HCT116 (cell line): ENCODE measurements at regions not wholly inside any gene's neighbourhood (a gene's known extent, or its start where the extent isn't known, plus 50 kb on each side); places are given as distances from the start of the nearest gene placed in this dataset.

Experiments used
- ATAC-seq: fragments of 200-7000 bp; cut with Tn5 transposase; 2 replicates; pipeline ENCODE4 v1.9.1; 2020; ENCODE audit warnings: mild to moderate bottlenecking, moderate library complexity
- BruUV-seq: library from RNA; stranded (reverse); fragments of 400-500 nt; replicated peaks from 2 replicates; lab custom pipeline; 2021; lab: Mats Ljungman, UMichigan
- CTCF ChIA-PET: fragments of 300-600 bp; sonication (Branson Sonifier 250); formaldehyde crosslinking; loops from one replicate; lab custom pipeline; 2021; ENCODE audit warnings: antibody characterized with exemption; lab: Charles Lee
- POLR2A ChIA-PET: fragments of 300-600, 350-600 bp; sonication (Branson Sonifier 250); formaldehyde crosslinking; loops from one replicate; lab custom pipeline; 2021; ENCODE audit warnings: antibody characterized with exemption; lab: Charles Lee
- RAD21 ChIA-PET, 2 experiments: fragments of 300-600 bp; sonication (Branson Sonifier 250); formaldehyde crosslinking; loops; one replicate each; lab custom pipeline; 2023; ENCODE audit warnings: low total read pairs in 2 of 2; ENCODE audit not compliant: uncharacterized antibody in 2 of 2, unreplicated experiment in 2 of 2, low non-redundant PET in 1 of 2; lab: Charles Lee
- DNase-seq: peaks from one replicate; pipeline ENCODE4 v3.0.0-alpha.2; 2010; ENCODE audit warnings: low read depth, low spot score
- H2AFZ ChIP-seq: fragments of 200-600 bp; shearing (Covaris generic), sonication (generic); 2 replicates; pipeline ENCODE4 v1.6.1; 2017; ENCODE audit warnings: low read depth, mixed run types, mixed read lengths, antibody characterized with exemption, low read length; ENCODE audit not compliant: poor library complexity, severe bottlenecking
- H3K27ac ChIP-seq: 2 replicates; pipeline ENCODE4 v1.5.1; 2012; ENCODE audit warnings: low read depth, low read length
- H3K27me3 ChIP-seq: fragments of 200-600 bp; sonication (generic); 2 replicates; pipeline ENCODE4 v1.6.1; 2016; ENCODE audit warnings: mixed run types, low read length, mixed read lengths; ENCODE audit not compliant: insufficient read depth
- H3K36me3 ChIP-seq, 2 experiments: fragments of 200-500 bp in 1 of 2; fragments of 200-600 bp in 1 of 2; sonication (Bioruptor generic) in 1 of 2; sonication (generic) in 1 of 2; 2 replicates each; pipeline versions ENCODE4 v1.5.1 to v1.6.1; 2014 to 2016; ENCODE audit warnings: low read length in 2 of 2, inconsistent platforms in 1 of 2, mixed read lengths in 1 of 2, mixed run types in 1 of 2; ENCODE audit not compliant: insufficient read depth in 2 of 2, control insufficient read depth in 1 of 2
- H3K4me1 ChIP-seq, 2 experiments: fragments of 200-600 bp in 1 of 2; sonication (generic) in 1 of 2; 2 replicates each; pipeline versions ENCODE4 v1.5.1 to v1.6.1; 2012 to 2017; ENCODE audit warnings: low read length in 2 of 2, inconsistent platforms in 1 of 2, mild to moderate bottlenecking in 1 of 2, mixed read lengths in 1 of 2, mixed run types in 1 of 2, moderate library complexity in 1 of 2; ENCODE audit not compliant: insufficient read depth in 2 of 2, control insufficient read depth in 1 of 2
- H3K4me2 ChIP-seq: fragments of 200-600 bp; sonication (generic); 2 replicates; pipeline ENCODE4 v1.6.1; 2017; ENCODE audit warnings: mixed run types, low read length, mixed read lengths
- H3K4me3 ChIP-seq, 2 experiments: fragments of 200-600 bp in 1 of 2; sonication (generic) in 1 of 2; replicated peaks in 1 of 2; 2 replicates each; pipeline ENCODE4 v1.5.1; 2011 to 2016; ENCODE audit warnings: low read length in 2 of 2, control low read depth in 1 of 2, low read depth in 1 of 2, mild to moderate bottlenecking in 1 of 2, mixed read lengths in 1 of 2, mixed run types in 1 of 2
- H3K79me2 ChIP-seq: fragments of 200-600 bp; sonication (generic); 2 replicates; pipeline ENCODE4 v1.6.1; 2017; ENCODE audit warnings: mild to moderate bottlenecking, mixed run types, low read length, moderate library complexity, mixed read lengths; ENCODE audit not compliant: insufficient read depth
- H3K9ac ChIP-seq: fragments of 200-600 bp; sonication (generic); 2 replicates; pipeline ENCODE4 v1.6.1; 2016; ENCODE audit warnings: low read length, mixed read lengths
- H3K9me2 ChIP-seq: fragments of 200-600 bp; sonication (generic), shearing (Covaris generic); 2 replicates; pipeline ENCODE4 v1.6.1; 2017; ENCODE audit warnings: mixed run types, mild to moderate bottlenecking, moderate library complexity; ENCODE audit not compliant: insufficient read depth
- H3K9me3 ChIP-seq, 2 experiments: fragments of 200-500 bp in 1 of 2; fragments of 200-600 bp in 1 of 2; sonication (Bioruptor generic) in 1 of 2; sonication (generic) in 1 of 2; 2 replicates each; pipeline ENCODE4 v1.6.1; 2014 to 2017; ENCODE audit warnings: low read length in 2 of 2, mixed read lengths in 2 of 2, inconsistent platforms in 1 of 2, low read depth in 1 of 2, mild to moderate bottlenecking in 1 of 2, mixed run types in 1 of 2, moderate library complexity in 1 of 2; ENCODE audit not compliant: control insufficient read depth in 1 of 2, insufficient read depth in 1 of 2
- H4K20me1 ChIP-seq: fragments of 200-600 bp; sonication (generic), shearing (Covaris generic); 2 replicates; pipeline ENCODE4 v1.6.1; 2017; ENCODE audit warnings: mixed run types, mild to moderate bottlenecking, moderate library complexity; ENCODE audit not compliant: insufficient read depth
- CBX3 ChIP-seq: IDR thresholded peaks from 2 replicates; pipeline ENCODE4 v1.6.1; 2012; ENCODE audit warnings: low read depth
- EZH2phosphoT487 ChIP-seq: fragments of 200-600 bp; IDR thresholded peaks from 2 replicates; pipeline ENCODE4 v1.6.1; 2018; ENCODE audit warnings: antibody characterized with exemption, borderline replicate concordance
- JUND ChIP-seq: IDR thresholded peaks from 2 replicates; pipeline ENCODE4 v1.6.1; 2012
- SP1 ChIP-seq: IDR thresholded peaks from 2 replicates; pipeline ENCODE4 v1.6.1; 2012; ENCODE audit warnings: low read depth
- TCF7L2 ChIP-seq: IDR thresholded peaks from 2 replicates; pipeline ENCODE4 v1.7.0; 2011; ENCODE audit warnings: borderline replicate concordance, inconsistent platforms; ENCODE audit not compliant: insufficient read depth, insufficient read length; ENCODE audit errors: extremely low read depth
- intact Hi-C: fragments of 100-400 bp; cut with micrococcal nuclease; formaldehyde crosslinking; loops from 2 replicates; pipeline ENCODE4 v1.10.0; 2022

- TF ChIP-seq CBX3, result no peak
- TF ChIP-seq, all 23 proteins: peak for 0
These were observed 118.2 kb upstream of the IL15 start (continued) for GRCh38 chr4:141518222-141518621.

DNA sequence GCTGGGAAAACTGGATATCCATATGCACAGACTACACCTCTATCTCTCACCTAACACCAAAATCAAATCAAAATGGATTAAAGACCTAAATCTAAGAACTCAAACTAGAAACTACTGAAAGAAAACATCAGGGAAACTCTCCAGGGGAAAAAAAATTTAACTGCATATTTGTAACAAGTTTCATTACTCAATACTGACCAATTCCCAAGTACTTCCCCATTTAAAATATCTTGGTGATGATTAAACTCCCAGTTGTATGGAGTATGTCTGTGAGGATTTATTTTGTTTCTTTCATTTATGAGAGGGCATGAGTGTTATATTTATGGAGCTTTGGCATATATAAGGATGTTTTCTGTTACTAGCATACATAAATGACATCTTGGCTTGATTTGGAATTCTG lies 112.3 kb upstream of the IL15 start:
- Histone ChIP-seq H2AFZ (no peak overlapping the region), H3K4me2 (no peak overlapping the region), H3K4me1 (no peaks in the 10 kb centered on the region), H3K27ac (no peak overlapping the region), H4K20me1 (no peaks in the 10 kb centered on the region), H3K9me3 (no peaks in the 10 kb centered on the region), H3K79me2 (no peaks in the 10 kb centered on the region), H3K9ac (no peak overlapping the region), H3K4me3 (no peak overlapping the region), H3K27me3 (no peaks in the 10 kb centered on the region), H3K9me2 (no peaks in the 10 kb centered on the region), H3K36me3 (no peaks in the 10 kb centered on the region)
- ATAC-seq, result no peak
- intact Hi-C loops, result no loop called here
- RAD21 ChIA-PET, result no interaction called here
- no peak for DNase-seq
- CTCF ChIA-PET, result no interaction called here
- BruUV-seq, result no TSS peak
- TF ChIP-seq JUND (no peak), SP1 (no peak)
- POLR2A ChIA-PET, result no interaction called here

GRCh38 chr4:141524841-141525240 lies 111.5 kb upstream of the IL15 start:
- no peaks in the 10 kb centered on the region for H3K36me3 ChIP-seq
- H3K27ac ChIP-seq, result no peak overlapping the region
- no peaks in the 10 kb centered on the region for H3K9me2 ChIP-seq
- no peak overlapping the region for H3K4me3 ChIP-seq
- H3K27me3 ChIP-seq, result no peaks in the 10 kb centered on the region
- no peak overlapping the region for H3K4me2 ChIP-seq
- ChIA-PET RAD21 (no interaction called here), CTCF (no interaction called here), POLR2A (no interaction called here)
- H3K79me2 ChIP-seq, result no peaks in the 10 kb centered on the region
- H3K9ac ChIP-seq, result no peak overlapping the region
- no peak overlapping the region for H2AFZ ChIP-seq
- no peak for ATAC-seq
- intact Hi-C loops, result no loop called here
- H3K4me1 ChIP-seq, result no peaks in the 10 kb centered on the region
- H3K9me3 ChIP-seq, result no peaks in the 10 kb centered on the region
- no peaks in the 10 kb centered on the region for H4K20me1 ChIP-seq
- BruUV-seq, result no TSS peak
- no peak for TF ChIP-seq EZH2phosphoT487
- no peak for TF ChIP-seq TCF7L2
- TF ChIP-seq, all 23 proteins: peak for 0
- no peak for DNase-seq
